H1 (cell line): ENCODE measurements at regions not wholly inside any gene's neighbourhood (a gene's known extent, or its start where the extent isn't known, plus 50 kb on each side); places are given as distances from the start of the nearest gene placed in this dataset.

Source experiments
- CTCF ChIA-PET: fragments of 300-600 bp; sonication (Branson Sonifier 250); formaldehyde crosslinking; loops from one replicate; lab custom pipeline; 2021; ENCODE audit not compliant: partially characterized antibody; lab: Charles Lee
- POLR2A ChIA-PET: fragments of 300-600 bp; sonication (Branson Sonifier 250); formaldehyde crosslinking; loops from one replicate; lab custom pipeline; 2021; ENCODE audit warnings: inconsistent platforms; ENCODE audit not compliant: partially characterized antibody; lab: Charles Lee
- DNase-seq, 2 experiments: peaks; one replicate each; pipeline versions ENCODE4 v3.0.0 to v3.0.0-alpha.2; 2010 to 2022; ENCODE audit warnings: low spot score in 2 of 2, low read depth in 1 of 2, mixed read lengths in 1 of 2
- FAIRE-seq: peaks from 2 replicates; lab custom pipeline; 2011; peaks lifted over from hg19 to GRCh38; lab: Jason Lieb, UNC
- H2AFZ ChIP-seq: 2 replicates; pipeline ENCODE4 v1.8.1; 2012; ENCODE audit warnings: low read length, inconsistent platforms
- H2AK5ac ChIP-seq: 2 replicates; pipeline ENCODE4 v1.6.1; 2013; ENCODE audit warnings: low read depth, low read length
- H2BK120ac ChIP-seq: replicated peaks from 2 replicates; pipeline ENCODE3; 2013; ENCODE audit warnings: low read depth, low read length, inconsistent platforms
- H2BK12ac ChIP-seq: 2 replicates; pipeline ENCODE4 v1.6.1; 2013; ENCODE audit warnings: low read depth, low read length
- H2BK15ac ChIP-seq: 2 replicates; pipeline ENCODE4 v1.6.1; 2013; ENCODE audit warnings: low read length
- H2BK20ac ChIP-seq: 2 replicates; pipeline ENCODE4 v1.6.1; 2013; ENCODE audit warnings: low read length
- H2BK5ac ChIP-seq: 2 replicates; pipeline ENCODE4 v1.6.1; 2013; ENCODE audit warnings: low read depth, low read length
- H3K14ac ChIP-seq: 2 replicates; pipeline ENCODE4 v1.6.1; 2013; ENCODE audit warnings: inconsistent platforms; ENCODE audit not compliant: insufficient read length
- H3K18ac ChIP-seq: 2 replicates; pipeline ENCODE4 v1.6.1; 2013; ENCODE audit warnings: low read length; ENCODE audit errors: extremely low read depth
- H3K23ac ChIP-seq: 2 replicates; pipeline ENCODE4 v1.6.1; 2013; ENCODE audit warnings: inconsistent platforms; ENCODE audit not compliant: insufficient read length
- H3K23me2 ChIP-seq: 2 replicates; pipeline ENCODE4 v1.6.1; 2013; ENCODE audit warnings: low read depth, low read length
- H3K27ac ChIP-seq: 2 replicates; pipeline ENCODE4 v1.6.1; 2011; ENCODE audit warnings: low read depth, low read length, inconsistent platforms
- H3K27me3 ChIP-seq, 4 experiments: replicated peaks in 1 of 4; 1 replicate in 1 of 4; 2 replicates in 3 of 4; pipeline versions ENCODE4 v1.6.1 to v1.8.1; 2011 to 2013; ENCODE audit warnings: low read length in 3 of 4, mild to moderate bottlenecking in 3 of 4, inconsistent platforms in 2 of 4, mixed read lengths in 2 of 4, moderate library complexity in 1 of 4; ENCODE audit not compliant: control insufficient read depth in 3 of 4, insufficient read depth in 3 of 4; ENCODE audit errors: extremely low read depth in 1 of 4
- H3K36me3 ChIP-seq, 4 experiments: 2 replicates each; pipeline versions ENCODE4 v1.6.1 to v1.8.1; 2011 to 2013; ENCODE audit warnings: mild to moderate bottlenecking in 4 of 4, low read length in 3 of 4, moderate library complexity in 2 of 4, control low read depth in 1 of 4, inconsistent platforms in 1 of 4; ENCODE audit not compliant: insufficient read depth in 4 of 4, control insufficient read depth in 2 of 4
- H3K4ac ChIP-seq: replicated peaks from 2 replicates; pipeline ENCODE3; 2013; ENCODE audit warnings: low read length, low read depth, mixed read lengths, inconsistent platforms; ENCODE audit not compliant: insufficient read length
- H3K4me1 ChIP-seq, 4 experiments: replicated peaks in 1 of 4; 1 replicate in 1 of 4; 2 replicates in 3 of 4; pipeline versions ENCODE4 v1.6.1 to v1.8.1; 2011 to 2013; ENCODE audit warnings: low read length in 3 of 4, inconsistent platforms in 2 of 4, mixed read lengths in 1 of 4; ENCODE audit not compliant: insufficient read depth in 4 of 4, control insufficient read depth in 3 of 4
- H3K4me2 ChIP-seq, 2 experiments: 2 replicates each; pipeline versions ENCODE4 v1.6.1 to v1.8.1; 2011 to 2013; ENCODE audit warnings: low read depth in 2 of 2, low read length in 2 of 2, control low read depth in 1 of 2, inconsistent platforms in 1 of 2, mild to moderate bottlenecking in 1 of 2; ENCODE audit not compliant: insufficient read depth in 1 of 2
- H3K4me3 ChIP-seq, 4 experiments: fragments of 200-600, 300-600 bp in 1 of 4; sonication (generic), shearing (Covaris generic), sonication (Bioruptor Twin) in 1 of 4; 2 replicates each; pipeline versions ENCODE4 v1.5.1 to v1.8.1; 2011 to 2016; ENCODE audit warnings: low read length in 4 of 4, low read depth in 3 of 4, control low read depth in 2 of 4, inconsistent platforms in 2 of 4, mild to moderate bottlenecking in 2 of 4, mixed read lengths in 1 of 4, moderate library complexity in 1 of 4; ENCODE audit not compliant: insufficient read depth in 2 of 4; ENCODE audit errors: extremely low read depth in 1 of 4
- H3K56ac ChIP-seq: replicated peaks from 2 replicates; pipeline ENCODE3; 2013; ENCODE audit warnings: low read depth, mild to moderate bottlenecking, mixed read lengths, low read length, inconsistent platforms; ENCODE audit not compliant: insufficient read length
- H3K79me1 ChIP-seq: 2 replicates; pipeline ENCODE4 v1.6.1; 2013; ENCODE audit warnings: low read depth, low read length, control low read depth
- H3K79me2 ChIP-seq, 2 experiments: 2 replicates each; pipeline versions ENCODE4 v1.6.1 to v1.8.1; 2012 to 2013; ENCODE audit warnings: low read length in 2 of 2, mild to moderate bottlenecking in 2 of 2, inconsistent platforms in 1 of 2; ENCODE audit not compliant: insufficient read depth in 2 of 2, control insufficient read depth in 1 of 2
- H3K9ac ChIP-seq, 4 experiments: replicated peaks in 1 of 4; 1 replicate in 1 of 4; 2 replicates in 3 of 4; pipeline versions ENCODE4 v1.6.1 to v1.8.1; 2011 to 2013; ENCODE audit warnings: low read depth in 3 of 4, low read length in 3 of 4, control low read depth in 2 of 4, mild to moderate bottlenecking in 2 of 4, moderate library complexity in 2 of 4, inconsistent platforms in 1 of 4; ENCODE audit errors: extremely low read depth in 1 of 4
- H3K9me3 ChIP-seq, 2 experiments: 2 replicates each; pipeline versions ENCODE4 v1.6.1 to v1.8.1; 2012 to 2013; ENCODE audit warnings: mild to moderate bottlenecking in 2 of 2, moderate library complexity in 2 of 2, control low read depth in 1 of 2, inconsistent platforms in 1 of 2, low read depth in 1 of 2, low read length in 1 of 2, mixed read lengths in 1 of 2; ENCODE audit not compliant: insufficient read depth in 2 of 2
- H4K20me1 ChIP-seq, 2 experiments: replicated peaks in 1 of 2; 2 replicates each; pipeline versions ENCODE3 to v1.8.1; 2011 to 2013; ENCODE audit warnings: inconsistent platforms in 2 of 2, low read length in 2 of 2, mild to moderate bottlenecking in 1 of 2; ENCODE audit not compliant: insufficient read depth in 2 of 2, control insufficient read depth in 1 of 2
- H4K5ac ChIP-seq: 2 replicates; pipeline ENCODE4 v1.6.1; 2013; ENCODE audit warnings: low read length, low read depth, mixed read lengths, inconsistent platforms; ENCODE audit not compliant: insufficient read length
- H4K8ac ChIP-seq: 2 replicates; pipeline ENCODE4 v1.8.0; 2013; ENCODE audit warnings: mild to moderate bottlenecking, moderate library complexity, low read length, inconsistent platforms; ENCODE audit not compliant: insufficient read depth; ENCODE audit errors: extremely low read depth
- H4K91ac ChIP-seq: replicated peaks from 2 replicates; pipeline ENCODE3; 2013; ENCODE audit warnings: low read length, mixed read lengths, inconsistent platforms; ENCODE audit not compliant: insufficient read length
- GTF2F1 ChIP-seq: IDR thresholded peaks from 2 replicates; pipeline ENCODE4 v1.6.1; 2012; ENCODE audit warnings: low read depth, low read length, improper control_type of control experiment, borderline replicate concordance
- RNF2 ChIP-seq: fragments of 200-900, 300-1000 bp; sonication (generic); IDR thresholded peaks from 2 replicates; pipeline ENCODE4 v1.7.1; 2016; ENCODE audit warnings: borderline replicate concordance, low read depth, mild to moderate bottlenecking, antibody characterized with exemption, low read length; ENCODE audit not compliant: poor library complexity, severe bottlenecking; ENCODE audit errors: missing control alignments
- SRF ChIP-seq: IDR thresholded peaks from 2 replicates; pipeline ENCODE4 v1.6.1; 2011; ENCODE audit warnings: mild to moderate bottlenecking, low read depth, low read length, moderate library complexity
- WGBS, 2 experiments: shearing (Covaris generic) in 1 of 2; methylation state at CpG; one replicate each; pipeline versions ENCODE4 v1.1.6 to v1.1.7; 2013 to 2015; ENCODE audit warnings: low lambda C conversion rate in 2 of 2, mixed read lengths in 2 of 2, inconsistent platforms in 1 of 2, low coverage in 1 of 2, missing lambda C conversion rate in 1 of 2; ENCODE audit not compliant: insufficient replicate concordance in 2 of 2, insufficient coverage in 1 of 2, insufficient read length in 1 of 2; ENCODE audit errors: extremely low coverage in 1 of 2, missing lambda C conversion rate in 1 of 2; 5-methylcytosine and 5-hydroxymethylcytosine counted together

- H2BK5ac ChIP-seq, result no peak overlapping the region
- no peaks in the 10 kb centered on the region for H3K79me2 ChIP-seq
- H2AFZ ChIP-seq, result no peak overlapping the region
- H3K9me3 ChIP-seq, result no peaks in the 10 kb centered on the region
- H2BK15ac ChIP-seq, result no peak overlapping the region
- ChIA-PET CTCF (interaction anchor here (1.2 to 1.4 kb wide), 2 partner anchors 102 to 219 kb away, joined by 4 read pairs; no protein-coding TSS in a partner anchor), POLR2A (no interaction called here)
- DNase-seq, result no peak
- no peak overlapping the region for H2AK5ac ChIP-seq
- no peaks in the 10 kb centered on the region for H3K23me2 ChIP-seq
- H3K56ac ChIP-seq, result no peak overlapping the region
- H3K27ac ChIP-seq, result no peak overlapping the region
- H3K79me1 ChIP-seq, result no peaks in the 10 kb centered on the region
- H4K8ac ChIP-seq, result no peak overlapping the region
- no peak overlapping the region for H4K5ac ChIP-seq
- H3K36me3 ChIP-seq, result no peaks in the 10 kb centered on the region
- no peaks in the 10 kb centered on the region for H4K20me1 ChIP-seq
- H2BK12ac ChIP-seq, result no peak overlapping the region
- H3K4me2 ChIP-seq, result no peak overlapping the region
- H4K91ac ChIP-seq, result no peak overlapping the region
- no peak overlapping the region for H3K4ac ChIP-seq
- no peak overlapping the region for H2BK20ac ChIP-seq
- TF ChIP-seq SRF (no peak), RNF2 (no peak), GTF2F1 (no peak)
- H3K27me3 ChIP-seq, result no peaks in the 10 kb centered on the region
- no peak overlapping the region for H3K23ac ChIP-seq
- WGBS, 2 experiments, result 72% methylated on average over 5 of the region's 5 CpGs; no CpG with 5 or more reads in 1 of the 2 experiments
- H2BK120ac ChIP-seq, result no peak overlapping the region
- FAIRE-seq, result no peak
- no peaks in the 10 kb centered on the region; a peak in 1 of 7 replicates for H3K4me1 ChIP-seq
- no peak overlapping the region for H3K9ac ChIP-seq
- no peak overlapping the region for H3K18ac ChIP-seq
- no peak overlapping the region for H3K4me3 ChIP-seq
- no peak overlapping the region for H3K14ac ChIP-seq
Observed at GRCh38 chr10:8183241-8183704, 128.8 kb downstream of the GATA3 start.
